ENCODE measurements at regions not wholly inside any gene's neighbourhood (a gene's known extent, or its start where the extent isn't known, plus 50 kb on each side); places are given as distances from the start of the nearest gene placed in this dataset.

GRCh38 chr6:91033964-91034363 lies 447.1 kb upstream of the MAP3K7 start:
- TF ChIP-seq ESRRA (IDR thresholded peaks at IDR 0.05; ENCODE audit: low read length), result no peak
- no peak for TF ChIP-seq CTCF (IDR thresholded peaks at IDR 0.05 in 2 of 3, conservative IDR thresholded peaks at IDR 0.05 in 1 of 3; ENCODE audit: control insufficient read depth in 2 of 3, extremely low read depth in 1 of 3, insufficient read depth in 1 of 3, low read depth in 3 of 3, low read length in 3 of 3)
- TF ChIP-seq EP300 (IDR thresholded peaks at IDR 0.05; ENCODE audit: borderline replicate concordance in 1 of 2, control insufficient read depth in 1 of 2, low read depth in 2 of 2, low read length in 2 of 2), result no peak
- no peak for TF ChIP-seq POLR2AphosphoS5 (IDR thresholded peaks at IDR 0.05; ENCODE audit: low read length)
- no peak for TF ChIP-seq EGR1 (IDR thresholded peaks at IDR 0.05; ENCODE audit: borderline replicate concordance in 1 of 2, low read depth in 2 of 2, low read length in 2 of 2)

Data from GM12878 (cell line).